ENCODE measurements at regions not wholly inside any gene's neighbourhood (a gene's known extent, or its start where the extent isn't known, plus 50 kb on each side); places are given as distances from the start of the nearest gene placed in this dataset.
A peak's percentile ranks its signal among the peaks of the same experiment; 100 is the strongest.

- no peak for TF ChIP-seq ASH1L (IDR thresholded peaks at IDR 0.05; ENCODE audit: borderline replicate concordance, low read depth, partially characterized antibody)
- TF ChIP-seq ZNF133 (CRISPR knock-in tag; IDR thresholded peaks at IDR 0.05), result no peak
- no peak for TF ChIP-seq ELF4 (CRISPR knock-in tag; IDR thresholded peaks at IDR 0.05)
- TF ChIP-seq TEAD4 (IDR thresholded peaks at IDR 0.05; ENCODE audit: low read length), result peak; percentile 46
- no peak for TF ChIP-seq TEAD4 (CRISPR knock-in tag; IDR thresholded peaks at IDR 0.05; ENCODE audit: borderline replicate concordance)
- no peak for TF ChIP-seq ZNF263 (CRISPR knock-in tag; IDR thresholded peaks at IDR 0.05; ENCODE audit: borderline replicate concordance)
- no peak for TF ChIP-seq PCBP1 (IDR thresholded peaks at IDR 0.05; ENCODE audit: low read depth, low read length, poor library complexity, severe bottlenecking)
- TF ChIP-seq BCL6 (CRISPR knock-in tag; IDR thresholded peaks at IDR 0.05), result no peak
- no peak for TF ChIP-seq ARHGAP35 (IDR thresholded peaks at IDR 0.05; ENCODE audit: partially characterized antibody)
- TF ChIP-seq TFAP4 (CRISPR knock-in tag; IDR thresholded peaks at IDR 0.05; ENCODE audit: borderline replicate concordance), result no peak
- TF ChIP-seq ZNF23 (CRISPR knock-in tag; IDR thresholded peaks at IDR 0.05), result no peak
- TF ChIP-seq ZNF175 (CRISPR knock-in tag; IDR thresholded peaks at IDR 0.05; ENCODE audit: low read depth), result no peak
- peak; percentile 48 for TF ChIP-seq NCOR1 (IDR thresholded peaks at IDR 0.05)
- no peak for TF ChIP-seq ILF3 (IDR thresholded peaks at IDR 0.05; ENCODE audit: borderline replicate concordance)
- TF ChIP-seq SFPQ (IDR thresholded peaks at IDR 0.05; ENCODE audit: low read depth, low read length), result no peak
- no peak for TF ChIP-seq FOS (IDR thresholded peaks at IDR 0.05; ENCODE audit: extremely low read depth, insufficient read length)
- no peak for TF ChIP-seq TEAD2 (tag; IDR thresholded peaks at IDR 0.05)
- peak; percentile 80 for TF ChIP-seq CBFA2T2 (conservative IDR thresholded peaks at IDR 0.05)
- no peak for TF ChIP-seq STAT5A (IDR thresholded peaks at IDR 0.05; ENCODE audit: borderline replicate concordance, low read length)
- peak; percentile 47; the same call in 1 of the 2 replicates for TF ChIP-seq MTA2 (IDR thresholded peaks at IDR 0.05; ENCODE audit: low read depth)
- no peak for TF ChIP-seq ZNF41 (CRISPR knock-in tag; conservative IDR thresholded peaks at IDR 0.05)
- no peak for TF ChIP-seq CBX8 (IDR thresholded peaks at IDR 0.05; ENCODE audit: borderline replicate concordance, extremely low read depth, low read depth, low read length, poor library complexity, severe bottlenecking)
- TF ChIP-seq ZBTB9 (CRISPR knock-in tag; IDR thresholded peaks at IDR 0.05), result no peak
- TF ChIP-seq GTF2B (IDR thresholded peaks at IDR 0.05; ENCODE audit: extremely low read depth, insufficient read length), result no peak
- peak; percentile 35; the same call in 1 of the 2 replicates for TF ChIP-seq NFIC (IDR thresholded peaks at IDR 0.05)
- TF ChIP-seq CHD2 (IDR thresholded peaks at IDR 0.05; ENCODE audit: low read depth, low read length), result no peak
Observed at GRCh38 chr2:239858179-239858578, 167.0 kb downstream of the NDUFA10 start (continued).
